Stimulated activated CD8-positive, alpha-beta memory T cell treated with anti-CD3 and anti-CD28 coated beads, Interleukin-12 subunit alpha, Interleukin-12 subunit beta, amount 100 ng/mL, for 24 hours (primary cell): ENCODE measurements at regions not wholly inside any gene's neighbourhood (a gene's known extent, or its start where the extent isn't known, plus 50 kb on each side); places are given as distances from the start of the nearest gene placed in this dataset.

ENCODE experiments used
- DNase-seq: peaks from one replicate; pipeline ENCODE4 v3.0.0-alpha.2; 2020; ENCODE audit errors: extremely low read depth

- no peak for DNase-seq
Observed at GRCh38 chr19:28486473-28486872, 726.5 kb downstream of the UQCRFS1 start.

- DNase-seq: no peak
Observed at GRCh38 chr19:28485292-28485691, 727.7 kb downstream of the UQCRFS1 start.

- no peak for DNase-seq
Observed at GRCh38 chr19:28483197-28483596, 729.8 kb downstream of the UQCRFS1 start.

DNA sequence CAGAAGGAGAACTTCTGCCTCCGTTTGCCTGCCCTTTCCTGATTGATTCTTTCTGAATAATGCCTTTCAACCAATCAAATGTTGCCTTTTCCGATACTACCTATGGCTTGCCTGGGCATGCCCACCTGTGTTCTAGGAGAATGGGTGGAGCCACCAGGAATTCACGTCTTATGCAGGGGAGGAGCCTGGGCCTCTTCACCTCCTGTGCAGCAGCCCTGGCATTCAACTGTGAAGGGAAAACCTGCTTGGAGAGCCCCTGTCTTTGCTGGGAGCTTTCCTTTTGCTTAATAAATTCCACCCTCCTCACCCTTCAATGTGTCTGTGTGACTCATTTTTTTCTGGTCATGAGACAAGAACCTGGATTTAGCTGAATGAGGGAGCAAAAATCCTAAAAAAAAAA lies 730.7 kb downstream of the UQCRFS1 start:
- DNase-seq: no peak

DNA sequence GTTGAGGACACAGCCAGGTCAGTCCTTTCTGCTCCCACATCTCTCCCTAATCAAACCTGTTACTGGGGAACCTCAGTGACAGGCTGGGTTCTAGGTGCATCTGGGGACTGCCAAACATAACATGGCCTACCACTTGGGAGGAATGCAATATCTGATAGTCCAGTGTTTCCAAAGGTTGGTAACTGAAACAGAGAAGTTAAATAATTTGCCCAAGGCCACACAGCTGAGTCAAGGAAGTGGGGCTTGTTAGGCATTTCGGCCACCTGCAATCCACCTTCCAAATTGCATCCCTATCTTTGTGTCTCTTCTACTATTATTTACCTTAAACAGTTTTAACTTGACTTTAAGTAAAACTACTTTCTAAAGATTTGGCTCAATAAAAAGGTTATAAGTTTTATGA lies 731.3 kb downstream of the UQCRFS1 start:
- DNase-seq: no peak

DNA sequence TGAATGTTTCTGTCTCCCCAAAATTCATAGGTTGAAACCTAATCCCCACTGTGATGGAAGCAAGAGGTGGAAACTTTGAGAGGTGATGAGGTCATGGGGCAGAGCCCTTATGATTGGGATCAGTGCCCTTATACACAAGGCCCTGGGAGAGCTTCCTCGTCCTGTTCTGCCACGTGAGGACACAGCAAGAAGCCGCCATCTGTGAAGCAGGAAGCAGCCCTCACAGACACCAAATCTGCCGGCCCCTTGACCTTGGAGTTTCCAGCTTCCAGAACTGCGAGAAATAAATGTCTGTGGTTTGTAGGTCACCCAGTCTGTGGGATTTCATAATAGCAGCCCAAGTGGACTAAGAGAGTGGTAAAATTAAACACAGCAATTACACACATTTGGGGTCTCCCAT lies 737.4 kb downstream of the UQCRFS1 start:
- DNase-seq: no peak

GRCh38 chr19:28472843-28473242 lies 740.1 kb downstream of the UQCRFS1 start:
- DNase-seq: no peak

GRCh38 chr19:28471731-28472510 lies 741.0 kb downstream of the UQCRFS1 start:
- DNase-seq: no peak

DNA sequence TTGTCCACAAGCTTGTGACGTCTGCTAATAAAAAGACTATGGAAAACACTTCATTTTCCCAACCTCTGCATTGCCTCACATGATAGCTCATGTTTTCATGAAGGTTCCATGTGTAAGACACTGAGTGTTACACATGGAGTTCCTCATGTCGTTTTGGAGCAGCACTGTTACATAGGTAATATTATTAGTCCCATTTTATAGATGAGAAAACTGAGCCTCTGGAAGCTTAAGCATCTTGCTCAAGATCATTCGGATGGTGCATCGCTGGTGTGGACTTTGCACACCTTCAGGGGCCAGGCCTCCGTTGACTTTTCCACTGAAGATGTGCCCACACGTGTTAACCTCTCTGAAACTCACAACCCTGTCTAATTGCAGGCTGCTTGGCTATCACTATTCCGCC lies 743.4 kb downstream of the UQCRFS1 start:
- DNase-seq: no peak

DNA sequence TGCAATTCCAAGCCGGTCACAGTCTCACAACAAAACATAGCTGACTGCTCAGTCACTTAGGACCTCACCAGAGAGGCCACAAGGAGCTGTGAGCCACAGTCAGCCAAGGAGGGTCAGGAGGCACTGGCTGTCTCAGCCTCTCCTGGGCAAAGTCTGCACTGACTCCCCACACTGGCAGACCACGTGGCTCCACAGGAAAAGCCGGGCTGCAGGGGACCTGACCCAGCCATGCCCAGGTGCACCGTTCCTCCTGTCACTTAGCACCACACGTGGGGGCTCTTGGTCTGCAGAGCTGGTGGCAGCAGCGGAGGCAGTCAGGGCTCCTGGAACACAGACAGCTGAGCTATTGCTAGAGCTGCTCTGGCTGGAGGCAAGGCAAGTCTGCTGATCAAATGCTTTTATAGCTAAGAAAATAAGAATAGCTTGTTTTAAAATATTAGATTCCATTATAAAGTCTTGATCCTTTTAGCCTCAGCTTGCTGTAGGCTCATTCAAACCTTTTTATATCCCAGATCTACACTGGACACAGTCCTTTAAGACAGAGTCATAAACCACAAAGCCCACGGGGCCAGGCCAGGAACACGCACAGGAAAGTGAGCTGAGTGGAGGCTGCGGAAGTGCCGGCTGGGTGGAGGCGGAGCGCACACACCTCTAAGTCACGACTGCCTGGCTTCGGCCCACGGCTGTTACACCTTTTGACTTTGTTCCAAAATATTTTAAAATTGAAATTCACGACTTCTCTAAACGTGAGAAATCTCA lies 744.1 kb downstream of the UQCRFS1 start:
- no peak for DNase-seq

DNA sequence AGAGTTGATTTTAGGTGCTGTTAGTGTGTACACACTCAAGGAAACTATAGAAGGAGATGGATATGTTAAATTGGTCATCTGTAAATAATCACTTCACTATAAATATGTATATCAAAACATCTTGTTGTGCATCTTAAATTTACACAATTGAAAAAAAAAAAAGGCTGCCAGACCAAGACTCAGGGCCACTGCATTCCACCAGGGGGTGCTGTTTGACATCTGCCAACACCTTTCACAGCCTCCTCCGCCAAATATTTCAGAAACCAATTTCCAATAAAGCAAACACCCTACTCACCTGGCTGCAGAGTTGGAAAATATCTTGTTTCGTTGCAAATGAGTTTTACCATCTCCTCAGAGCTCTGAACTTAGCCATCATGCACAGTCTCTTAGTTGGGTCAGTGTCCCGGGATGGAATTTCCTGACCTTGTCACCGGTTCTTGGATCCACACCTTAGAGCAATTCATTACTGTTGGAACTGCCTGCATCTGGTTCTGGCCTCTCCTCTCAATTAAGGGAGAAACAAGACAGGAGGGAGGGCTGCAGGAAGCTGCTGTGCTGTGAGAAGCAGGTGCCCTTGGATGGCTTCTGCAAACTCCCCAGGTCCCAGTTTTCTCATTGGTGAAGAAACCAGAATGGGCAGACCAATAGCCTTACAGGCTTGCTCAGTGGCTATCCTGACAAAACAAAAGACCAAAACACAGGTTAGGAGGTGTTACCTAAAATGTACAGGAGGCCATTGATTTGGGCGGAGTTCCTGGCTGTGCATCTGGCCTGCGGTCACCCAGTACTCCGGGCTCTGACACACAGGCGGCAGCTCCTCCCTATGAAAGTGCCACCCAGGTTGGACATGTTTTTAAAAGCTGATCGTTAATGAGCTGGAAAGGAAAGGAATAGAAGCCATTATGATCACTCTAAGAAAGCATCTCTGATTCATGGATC lies 746.6 kb downstream of the UQCRFS1 start:
- DNase-seq: peak; percentile 35

- no peak for DNase-seq
Observed at GRCh38 chr19:28465371-28466086, 747.4 kb downstream of the UQCRFS1 start.

GRCh38 chr19:28463493-28464053 lies 749.4 kb downstream of the UQCRFS1 start:
- no peak for DNase-seq

- DNase-seq: no peak
Observed at GRCh38 chr19:28457620-28458019, 755.3 kb downstream of the UQCRFS1 start.

DNA sequence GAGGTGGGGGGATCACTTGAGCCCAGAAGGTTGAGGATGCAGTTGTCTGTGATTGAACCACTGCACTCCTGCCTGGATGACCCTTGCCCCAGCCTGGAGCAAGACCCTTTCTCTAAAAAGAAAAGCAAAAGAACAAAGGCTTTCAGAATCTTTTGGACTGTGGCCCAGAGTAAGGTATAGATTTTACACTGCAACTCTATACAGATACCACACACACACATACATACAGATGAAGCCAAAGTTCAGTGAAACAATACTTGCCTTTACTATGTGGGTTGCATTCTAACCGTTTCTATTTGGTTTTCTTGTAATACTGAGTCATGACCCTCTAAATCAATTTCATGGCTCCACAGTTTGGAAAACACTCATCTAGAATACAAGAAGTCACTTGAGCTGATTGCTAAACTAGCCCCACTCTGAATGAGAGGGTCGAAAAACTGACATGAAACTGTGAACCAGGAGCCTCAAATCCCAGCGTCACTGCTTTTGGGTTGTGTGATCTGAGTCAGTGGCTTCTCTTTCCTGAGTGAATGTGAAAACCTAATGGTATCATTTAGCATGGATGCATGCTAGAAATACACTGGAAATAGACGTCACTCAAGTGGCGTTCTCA lies 756.1 kb downstream of the UQCRFS1 start:
- DNase-seq: no peak

DNA sequence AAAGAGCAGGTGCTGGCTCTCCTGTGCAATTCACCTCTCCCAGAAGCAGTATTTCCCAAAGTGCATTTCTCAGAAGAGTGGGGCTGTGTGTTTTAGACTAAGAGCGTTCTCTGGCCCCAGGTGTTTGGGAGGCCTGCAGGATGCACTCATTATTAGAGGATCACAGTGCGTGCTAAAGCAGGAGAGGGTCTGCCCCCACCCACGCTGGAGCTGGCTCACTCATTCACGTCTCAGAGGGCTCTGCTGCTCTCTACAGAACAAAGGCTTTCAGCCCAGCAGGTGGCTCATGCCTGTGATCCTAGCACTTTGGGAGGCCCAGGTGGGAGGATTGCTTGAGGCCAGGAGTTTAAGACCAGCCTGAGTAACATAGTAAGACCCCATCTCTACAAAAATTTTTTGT lies 756.7 kb downstream of the UQCRFS1 start:
- no peak for DNase-seq

GRCh38 chr19:28454083-28454482 lies 758.9 kb downstream of the UQCRFS1 start:
- no peak for DNase-seq

DNA sequence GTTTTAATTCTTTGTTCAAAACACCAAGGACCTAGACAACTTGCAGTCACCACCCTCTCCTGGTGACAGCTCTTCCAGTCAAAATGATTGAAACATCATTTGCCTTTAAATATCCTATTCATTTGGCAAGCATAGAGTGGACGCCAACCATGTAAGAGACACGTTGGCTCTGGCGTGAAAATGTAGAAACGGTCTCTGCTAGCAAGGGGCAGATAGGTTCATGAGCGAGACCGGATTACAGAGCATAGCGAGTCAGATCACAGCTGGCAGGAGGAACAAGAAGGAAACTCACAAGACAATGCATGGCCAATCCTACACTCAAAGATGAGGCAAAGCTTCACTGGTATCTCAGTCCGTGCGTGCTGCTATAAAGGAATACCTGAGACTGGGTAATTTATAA lies 759.5 kb downstream of the UQCRFS1 start:
- DNase-seq: no peak

DNA sequence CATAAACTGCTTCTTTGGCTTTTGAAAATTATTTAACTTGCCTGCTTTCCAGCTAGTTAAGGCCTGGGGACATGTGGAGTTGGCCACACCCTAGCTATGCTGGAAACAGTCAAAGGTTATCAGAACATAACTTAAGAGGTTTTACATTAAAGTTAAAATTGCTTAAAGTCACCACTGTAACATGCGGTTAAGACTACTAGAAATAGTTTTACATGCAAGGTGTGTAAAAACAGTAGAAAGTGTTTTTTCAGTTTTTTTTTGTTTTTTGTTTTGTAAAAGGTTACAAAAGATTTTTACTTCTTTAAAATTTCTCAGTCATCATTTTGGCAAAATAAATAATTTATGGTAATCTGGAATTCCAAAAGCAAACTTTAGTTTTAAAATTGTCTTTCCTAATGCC lies 763.1 kb downstream of the UQCRFS1 start:
- DNase-seq: no peak

GRCh38 chr19:28446511-28446910 lies 766.4 kb downstream of the UQCRFS1 start:
- no peak for DNase-seq

GRCh38 chr19:28445826-28446225 lies 767.1 kb downstream of the UQCRFS1 start:
- no peak for DNase-seq
